Kidney capillary endothelial cell (primary cell): ENCODE measurements at regions not wholly inside any gene's neighbourhood (a gene's known extent, or its start where the extent isn't known, plus 50 kb on each side); places are given as distances from the start of the nearest gene placed in this dataset.
"Not testable (repeated sequence)": the region's sequence is repeated elsewhere in the genome, so short reads cannot be mapped to it uniquely, and the experiment has no call there.

Source experiments
- DNase-seq: peaks from one replicate; pipeline ENCODE4 v3.0.0-alpha.2; 2018; ENCODE audit warnings: low spot score

DNA sequence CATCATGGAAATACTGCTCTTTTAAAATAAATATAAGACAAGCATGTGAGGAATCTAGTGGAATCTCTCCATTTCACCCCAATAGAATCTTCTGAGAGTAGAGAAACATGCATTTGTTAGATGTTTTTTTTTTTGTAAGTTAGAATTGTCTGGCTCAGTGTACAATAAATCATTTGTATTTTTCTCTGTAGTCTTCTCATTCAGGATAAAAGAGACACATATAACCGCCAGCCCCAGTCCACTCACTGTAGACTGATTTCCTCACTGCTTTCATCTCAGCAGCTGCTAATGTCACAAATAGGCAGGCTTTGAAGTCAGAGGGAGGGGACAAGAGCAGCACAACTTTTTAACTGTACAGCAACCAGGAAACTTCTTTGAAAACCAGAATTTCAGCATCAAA, 140.2 kb upstream of the RBMS3 start:
- DNase-seq = no peak

DNA sequence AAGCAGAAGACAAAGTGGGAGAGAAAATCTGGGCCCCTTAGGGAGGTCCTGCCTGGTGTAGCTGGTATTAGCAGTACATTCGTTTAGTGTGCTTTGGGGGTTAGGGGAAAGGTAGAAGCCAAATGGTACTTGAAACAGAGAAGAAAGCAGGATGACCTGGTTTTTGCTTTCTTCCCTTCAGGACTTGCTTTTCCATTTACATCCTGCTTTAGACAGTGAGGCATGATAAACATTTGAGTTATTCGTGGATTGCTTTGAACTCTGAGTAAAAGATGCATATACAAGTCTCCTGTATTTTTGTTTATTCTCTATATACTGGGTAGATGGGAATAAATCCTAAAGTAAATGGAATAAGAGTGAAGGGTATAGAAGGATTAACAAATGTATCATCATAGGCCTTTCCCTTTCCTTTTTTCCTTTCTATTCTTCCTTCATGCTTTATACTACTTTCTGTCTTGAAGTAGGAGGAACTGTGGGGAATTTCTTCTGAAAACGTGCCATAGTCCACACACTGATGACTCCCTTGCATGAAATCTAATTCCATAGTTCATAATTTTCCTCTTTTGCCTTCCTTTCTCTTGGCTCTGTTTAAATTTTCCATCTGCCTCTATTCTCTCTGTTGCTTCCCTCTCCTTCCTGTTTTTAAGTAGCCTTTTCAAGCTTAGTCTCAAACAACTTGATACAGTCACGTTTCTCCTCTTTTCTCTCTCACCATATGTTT, 139.5 kb upstream of the RBMS3 start:
- no peak for DNase-seq

GRCh38 chr3:29141918-29142275, 139.0 kb upstream of the RBMS3 start:
- DNase-seq = no peak

GRCh38 chr3:29143151-29143550, 137.7 kb upstream of the RBMS3 start:
- DNase-seq = no peak

GRCh38 chr3:29144361-29144760, 136.5 kb upstream of the RBMS3 start:
- DNase-seq = no peak

DNA sequence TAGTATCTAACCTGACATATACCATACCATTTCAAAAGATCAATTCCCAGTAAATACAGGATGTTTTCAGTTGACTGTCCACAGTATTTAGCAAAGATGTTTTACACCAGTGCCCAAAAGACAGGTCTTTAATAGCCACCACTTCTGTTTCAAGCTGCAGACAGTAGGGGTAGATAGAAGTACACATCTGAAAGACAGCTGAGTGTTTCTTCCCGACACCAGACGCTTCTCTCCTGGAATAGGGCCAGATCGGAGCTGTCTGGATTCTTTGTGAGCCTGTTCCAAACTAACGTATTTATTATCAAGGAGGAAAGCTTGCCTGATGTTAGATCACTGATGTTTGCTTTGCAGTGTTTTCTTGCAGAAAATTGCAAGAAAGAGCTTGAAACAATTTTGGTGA, 136.1 kb upstream of the RBMS3 start:
- peak; percentile 17 for DNase-seq

DNA sequence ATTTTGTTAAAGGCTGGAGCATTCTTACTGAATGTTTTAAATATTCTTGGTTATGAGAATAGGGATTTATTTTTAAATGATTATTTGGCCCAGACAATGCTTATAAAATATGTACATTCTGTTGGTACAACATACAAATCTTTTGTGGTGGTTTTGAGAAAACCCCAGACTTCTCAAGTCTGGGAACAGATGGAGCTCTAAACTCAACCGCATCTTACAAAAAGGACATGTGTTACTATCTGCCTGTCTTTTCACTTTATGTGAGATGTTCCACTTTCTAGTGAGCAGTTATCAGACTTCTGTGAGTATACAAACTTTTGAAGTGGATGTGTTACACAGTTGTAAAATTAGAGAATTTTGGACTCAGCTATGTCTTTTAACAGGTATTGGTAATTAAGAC, 135.5 kb upstream of the RBMS3 start:
- no peak for DNase-seq

- DNase-seq = no peak
Observed at GRCh38 chr3:29152379-29152778, 128.5 kb upstream of the RBMS3 start.

DNA sequence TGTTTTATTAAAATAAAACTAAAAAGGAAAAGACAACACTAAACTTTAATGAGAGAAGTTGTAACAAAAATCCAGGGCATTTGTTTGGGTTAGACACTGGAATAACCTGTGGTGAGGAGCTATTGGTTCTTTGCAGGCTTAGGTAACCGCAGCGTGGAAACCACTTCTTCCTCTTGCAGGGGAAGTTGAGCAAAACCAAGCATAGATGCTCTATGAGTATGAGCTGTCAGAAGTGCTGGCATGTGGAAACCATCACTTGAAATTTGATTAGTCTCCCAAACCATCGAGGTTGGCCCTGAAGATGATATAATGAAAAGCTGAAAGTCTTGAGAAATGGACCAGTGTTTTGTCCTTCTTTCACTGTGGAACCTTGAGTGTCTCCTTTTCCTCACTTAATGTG, 127.1 kb upstream of the RBMS3 start:
- no peak for DNase-seq

DNA sequence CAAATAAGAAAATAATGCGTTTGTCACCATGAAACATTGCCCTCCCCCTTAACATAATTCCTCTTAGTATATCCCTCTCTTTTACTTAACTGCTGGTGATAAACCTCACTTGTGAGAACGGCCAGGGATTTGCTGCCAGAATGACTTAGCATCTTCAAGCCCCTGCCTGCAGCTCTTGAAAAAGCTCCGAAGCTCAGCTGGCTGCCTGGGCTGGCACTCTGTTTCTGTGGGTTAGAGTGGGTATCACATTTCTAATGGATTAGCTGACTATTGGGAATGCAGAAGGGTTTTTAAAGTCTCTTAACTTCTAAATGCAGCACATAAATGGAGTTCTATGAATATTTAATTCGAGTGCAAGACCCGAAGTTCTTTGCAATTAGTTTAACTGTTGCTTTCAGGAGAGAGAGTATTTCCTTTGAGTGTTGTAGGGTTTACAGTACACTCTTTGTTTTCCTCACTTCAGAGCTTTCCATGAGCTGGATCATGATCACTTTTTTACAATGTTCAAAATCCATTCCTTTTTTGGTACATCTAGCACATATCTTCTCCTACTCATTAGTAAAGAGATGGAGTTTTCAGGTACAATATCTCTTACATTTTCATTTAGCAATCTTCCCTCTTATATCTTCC, 124.7 kb upstream of the RBMS3 start:
- DNase-seq = no peak

GRCh38 chr3:29164825-29165224, 116.0 kb upstream of the RBMS3 start:
- DNase-seq = no peak

- no peak for DNase-seq
Observed at GRCh38 chr3:29167180-29167579, 113.7 kb upstream of the RBMS3 start.

- DNase-seq = no peak
Observed at GRCh38 chr3:29168081-29168480, 112.8 kb upstream of the RBMS3 start.

DNA sequence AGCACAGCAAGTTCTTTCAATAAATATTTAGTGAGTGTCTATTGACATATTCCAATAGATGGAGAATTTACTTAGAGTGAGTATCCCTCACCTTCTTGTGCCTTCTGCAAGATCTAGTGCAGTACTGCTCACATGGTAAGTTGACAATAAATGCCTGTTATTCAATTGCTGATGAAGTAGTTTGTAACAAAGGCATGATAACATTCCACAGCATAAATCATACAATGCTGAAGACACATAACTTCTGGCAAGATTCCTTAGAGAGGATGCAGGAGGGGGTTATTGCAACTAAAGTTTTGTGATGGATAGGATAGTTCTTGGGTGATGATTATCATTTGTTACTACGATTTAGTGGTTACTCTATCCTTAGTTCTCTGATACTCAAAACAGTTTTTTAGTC, 112.2 kb upstream of the RBMS3 start:
- DNase-seq = no peak

DNA sequence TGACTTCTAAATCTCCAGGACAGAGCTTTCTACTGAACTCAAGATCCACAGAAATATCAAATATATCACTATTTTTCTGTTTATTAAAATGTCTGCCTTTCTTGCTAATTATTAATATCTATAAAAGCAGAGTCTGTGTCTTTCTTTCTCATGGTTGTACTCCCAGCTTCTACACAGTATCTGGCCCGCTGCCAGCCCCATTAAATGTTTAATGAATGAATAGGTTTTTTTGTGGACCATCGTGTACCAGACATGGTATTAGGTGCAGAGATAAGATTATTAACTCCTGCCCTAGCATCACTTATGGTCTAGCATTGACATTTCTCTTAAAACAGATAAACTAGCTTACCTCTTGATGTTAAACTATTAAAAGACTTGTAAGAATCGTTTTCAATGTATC, 111.4 kb upstream of the RBMS3 start:
- no peak for DNase-seq

DNA sequence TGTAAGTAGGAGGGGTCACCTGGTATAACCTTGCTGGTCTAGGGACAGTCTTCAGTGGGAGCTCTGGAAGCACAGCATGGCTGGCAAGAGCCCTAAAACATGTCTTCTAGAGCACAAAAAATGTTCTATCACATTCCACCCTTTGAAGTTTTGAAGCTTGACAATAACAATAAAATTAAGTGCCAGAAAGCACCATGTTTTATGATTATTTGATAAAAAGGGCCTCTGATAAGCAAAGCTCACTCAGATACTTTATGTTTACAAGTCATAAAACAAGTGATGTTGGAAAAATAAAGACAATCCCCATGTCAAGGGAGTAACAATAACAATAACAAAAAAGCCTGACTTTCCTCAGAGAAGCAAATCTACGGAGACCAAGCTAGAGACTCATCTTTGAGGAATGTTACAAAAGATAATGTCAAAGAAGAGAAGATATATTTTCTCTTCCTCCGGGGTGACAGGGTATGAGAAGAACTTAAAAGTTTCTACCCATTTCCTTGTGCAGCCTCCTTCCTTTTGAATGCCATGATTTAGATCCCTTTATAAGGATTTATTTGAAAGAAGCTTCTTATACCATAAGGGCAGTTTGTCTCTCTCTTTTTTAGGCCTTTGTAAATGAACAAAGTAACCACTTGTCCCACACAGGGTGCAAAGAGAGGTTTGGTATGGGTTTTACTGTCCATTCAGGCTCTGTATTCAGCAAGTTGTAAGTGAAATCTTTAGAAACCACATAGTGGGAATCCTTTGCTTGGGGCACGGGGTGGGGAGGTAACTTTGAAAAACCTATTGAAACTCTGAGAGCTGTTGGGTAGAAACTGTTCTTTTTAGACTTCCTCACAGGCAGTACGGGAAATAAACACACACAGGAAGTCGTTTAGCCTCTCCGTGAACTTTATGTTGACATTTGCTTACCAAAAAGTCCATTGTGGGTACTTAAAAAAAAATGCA, 109.6 kb upstream of the RBMS3 start:
- DNase-seq = peak; percentile 63

GRCh38 chr3:29176501-29176900, 104.4 kb upstream of the RBMS3 start:
- DNase-seq = no peak

GRCh38 chr3:29178809-29179793, 101.8 kb upstream of the RBMS3 start:
- no peak for DNase-seq

GRCh38 chr3:29181149-29181780, 99.6 kb upstream of the RBMS3 start:
- DNase-seq = no peak

GRCh38 chr3:29181872-29182271, 99.0 kb upstream of the RBMS3 start:
- no peak for DNase-seq

GRCh38 chr3:29182828-29183227, 98.0 kb upstream of the RBMS3 start:
- not testable (repeated sequence) for DNase-seq
